Fibroblast of lung (primary cell): ENCODE measurements at regions not wholly inside any gene's neighbourhood (a gene's known extent, or its start where the extent isn't known, plus 50 kb on each side); places are given as distances from the start of the nearest gene placed in this dataset.

Experiments used
- EZH2 ChIP-seq: IDR thresholded peaks from 2 replicates; pipeline ENCODE4 v1.5.1; 2012; ENCODE audit warnings: low read length, control low read depth, mild to moderate bottlenecking; ENCODE audit errors: missing control alignments
- TF ChIP-seq, protein P1 (sequence below), 2 donors: IDR thresholded peaks in 1 of 2; conservative IDR thresholded peaks in 1 of 2; 1 replicate in 1 of 2; 2 replicates in 1 of 2; pipeline ENCODE4 v1.5.1; 2011 to 2012; ENCODE audit warnings: low read length in 2 of 2, control low read depth in 1 of 2, inconsistent platforms in 1 of 2, low read depth in 1 of 2, mild to moderate bottlenecking in 1 of 2

DNA sequence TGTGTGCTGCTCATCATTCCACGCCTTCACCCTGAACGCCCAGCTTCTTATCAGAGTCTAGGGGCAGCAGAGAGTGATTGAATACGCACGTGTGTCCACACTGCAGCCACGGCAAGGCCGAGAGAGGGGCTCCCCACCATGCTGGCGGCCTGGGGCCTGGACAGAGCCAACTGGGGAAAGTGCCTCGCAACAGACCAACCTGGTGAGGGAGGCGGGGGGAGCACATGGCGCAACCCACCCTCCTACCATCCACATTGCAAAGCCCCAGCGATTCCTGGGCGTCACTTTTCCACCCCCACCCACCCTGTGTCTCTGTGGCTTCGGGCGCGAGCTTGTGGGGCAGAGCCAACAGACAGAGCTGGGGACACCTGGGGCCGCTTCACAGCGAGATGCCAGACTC, 66.4 kb upstream of the DUSP22 start:
- TF ChIP-seq EZH2, result no peak
- TF ChIP-seq, protein P1, sequence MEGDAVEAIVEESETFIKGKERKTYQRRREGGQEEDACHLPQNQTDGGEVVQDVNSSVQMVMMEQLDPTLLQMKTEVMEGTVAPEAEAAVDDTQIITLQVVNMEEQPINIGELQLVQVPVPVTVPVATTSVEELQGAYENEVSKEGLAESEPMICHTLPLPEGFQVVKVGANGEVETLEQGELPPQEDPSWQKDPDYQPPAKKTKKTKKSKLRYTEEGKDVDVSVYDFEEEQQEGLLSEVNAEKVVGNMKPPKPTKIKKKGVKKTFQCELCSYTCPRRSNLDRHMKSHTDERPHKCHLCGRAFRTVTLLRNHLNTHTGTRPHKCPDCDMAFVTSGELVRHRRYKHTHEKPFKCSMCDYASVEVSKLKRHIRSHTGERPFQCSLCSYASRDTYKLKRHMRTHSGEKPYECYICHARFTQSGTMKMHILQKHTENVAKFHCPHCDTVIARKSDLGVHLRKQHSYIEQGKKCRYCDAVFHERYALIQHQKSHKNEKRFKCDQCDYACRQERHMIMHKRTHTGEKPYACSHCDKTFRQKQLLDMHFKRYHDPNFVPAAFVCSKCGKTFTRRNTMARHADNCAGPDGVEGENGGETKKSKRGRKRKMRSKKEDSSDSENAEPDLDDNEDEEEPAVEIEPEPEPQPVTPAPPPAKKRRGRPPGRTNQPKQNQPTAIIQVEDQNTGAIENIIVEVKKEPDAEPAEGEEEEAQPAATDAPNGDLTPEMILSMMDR (conservative IDR thresholded peaks at IDR 0.05 in 1 of 2, IDR thresholded peaks at IDR 0.05 in 1 of 2; ENCODE audit: low read depth in 1 of 2, low read length in 2 of 2), result no peak
